ENCODE measurements at regions not wholly inside any gene's neighbourhood (a gene's known extent, or its start where the extent isn't known, plus 50 kb on each side); places are given as distances from the start of the nearest gene placed in this dataset.

DNA sequence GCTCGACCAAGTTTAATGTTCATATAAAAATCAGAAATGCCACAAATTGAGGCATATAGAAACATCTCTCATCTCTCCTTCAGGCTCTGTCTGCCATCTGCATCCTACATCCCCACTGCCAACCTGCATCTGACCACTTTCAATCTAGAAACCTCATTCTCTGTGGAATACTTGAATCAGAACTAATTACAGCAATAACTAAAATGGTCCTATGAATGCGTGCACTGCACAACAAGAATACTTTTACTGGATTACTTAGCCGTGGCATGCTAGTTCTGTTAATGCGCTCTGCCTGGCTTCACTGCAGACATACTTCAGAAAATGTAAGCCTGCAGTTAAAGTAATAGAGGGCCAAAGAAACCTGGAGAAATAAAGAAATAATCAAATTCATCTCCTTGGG lies 89.8 kb upstream of the NR5A2 start:
- no peaks in the 10 kb centered on the region for H3K27me3 ChIP-seq (ENCODE audit: control insufficient read depth, insufficient read depth, low read length, poor library complexity, severe bottlenecking)
- 91 to 100% methylated on average over 4 of the region's 4 CpGs for WGBS, 2 experiments (ENCODE audit: insufficient coverage in 1 of 2, insufficient read length in 1 of 2)
- no peaks in the 10 kb centered on the region for H3K36me3 ChIP-seq (ENCODE audit: control insufficient read depth, insufficient read depth, low read length)
- no peak overlapping the region for H3K9ac ChIP-seq (ENCODE audit: extremely low read depth, low read length, poor library complexity, severe bottlenecking)
- H3K27me3 Mint-ChIP-seq (ENCODE audit: insufficient read depth), result no peaks in the 10 kb centered on the region
- no peaks in the 10 kb centered on the region for H3K4me1 ChIP-seq (ENCODE audit: control insufficient read depth, insufficient read depth, low read length)
- no peak overlapping the region for H3K27ac ChIP-seq (ENCODE audit: low read depth, low read length)
- H3K36me3 Mint-ChIP-seq (ENCODE audit: low read depth), result no peaks in the 10 kb centered on the region
- TF ChIP-seq, protein P1, sequence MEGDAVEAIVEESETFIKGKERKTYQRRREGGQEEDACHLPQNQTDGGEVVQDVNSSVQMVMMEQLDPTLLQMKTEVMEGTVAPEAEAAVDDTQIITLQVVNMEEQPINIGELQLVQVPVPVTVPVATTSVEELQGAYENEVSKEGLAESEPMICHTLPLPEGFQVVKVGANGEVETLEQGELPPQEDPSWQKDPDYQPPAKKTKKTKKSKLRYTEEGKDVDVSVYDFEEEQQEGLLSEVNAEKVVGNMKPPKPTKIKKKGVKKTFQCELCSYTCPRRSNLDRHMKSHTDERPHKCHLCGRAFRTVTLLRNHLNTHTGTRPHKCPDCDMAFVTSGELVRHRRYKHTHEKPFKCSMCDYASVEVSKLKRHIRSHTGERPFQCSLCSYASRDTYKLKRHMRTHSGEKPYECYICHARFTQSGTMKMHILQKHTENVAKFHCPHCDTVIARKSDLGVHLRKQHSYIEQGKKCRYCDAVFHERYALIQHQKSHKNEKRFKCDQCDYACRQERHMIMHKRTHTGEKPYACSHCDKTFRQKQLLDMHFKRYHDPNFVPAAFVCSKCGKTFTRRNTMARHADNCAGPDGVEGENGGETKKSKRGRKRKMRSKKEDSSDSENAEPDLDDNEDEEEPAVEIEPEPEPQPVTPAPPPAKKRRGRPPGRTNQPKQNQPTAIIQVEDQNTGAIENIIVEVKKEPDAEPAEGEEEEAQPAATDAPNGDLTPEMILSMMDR (conservative IDR thresholded peaks at IDR 0.05), result no peak
- no peak for DNase-seq
- no peak overlapping the region for H3K27ac Mint-ChIP-seq
- no peaks in the 10 kb centered on the region for H3K4me1 Mint-ChIP-seq
- no peaks in the 10 kb centered on the region for H3K9me3 Mint-ChIP-seq
- H3K4me3 Mint-ChIP-seq, result no peak overlapping the region
- H3K4me3 ChIP-seq (ENCODE audit: low read length), result no peak overlapping the region
- no peaks in the 10 kb centered on the region for H3K9me3 ChIP-seq (ENCODE audit: control insufficient read depth, low read length)

DNA sequence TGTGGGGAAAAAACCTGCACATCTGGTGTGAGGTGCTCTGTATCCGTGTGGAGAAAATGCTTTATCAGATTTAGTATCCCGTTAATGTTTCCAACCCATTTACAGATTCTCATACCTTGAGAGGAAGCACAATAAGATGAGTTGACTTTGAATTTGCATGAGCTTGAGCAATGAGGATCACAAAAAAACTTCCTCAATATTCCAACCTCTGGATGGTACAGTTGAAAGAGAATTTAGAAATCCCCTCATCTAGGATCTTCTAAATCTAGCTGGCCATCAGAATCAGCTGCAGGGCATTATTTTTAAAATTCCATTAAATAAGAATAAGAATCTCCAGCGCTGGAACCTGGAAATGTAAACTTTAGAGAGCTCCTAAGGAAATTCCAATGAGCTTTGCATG lies 82.5 kb upstream of the NR5A2 start:
- H3K9me3 ChIP-seq (ENCODE audit: control insufficient read depth, low read length), result no peaks in the 10 kb centered on the region
- H3K9ac ChIP-seq (ENCODE audit: extremely low read depth, low read length, poor library complexity, severe bottlenecking), result no peak overlapping the region
- H3K4me1 ChIP-seq (ENCODE audit: control insufficient read depth, insufficient read depth, low read length), result no peaks in the 10 kb centered on the region
- no peak overlapping the region for H3K4me3 ChIP-seq (ENCODE audit: low read length)
- peaks cover 10% of the 10 kb centered on the region for H3K4me1 Mint-ChIP-seq
- H3K27me3 Mint-ChIP-seq (ENCODE audit: insufficient read depth), result no peaks in the 10 kb centered on the region
- no peaks in the 10 kb centered on the region for H3K9me3 Mint-ChIP-seq
- 77% methylated on average over 3 of the region's 3 CpGs; no CpG with 5 or more reads in 1 of the 2 experiments for WGBS, 2 experiments (ENCODE audit: insufficient coverage in 1 of 2, insufficient read length in 1 of 2)
- no peaks in the 10 kb centered on the region for H3K36me3 Mint-ChIP-seq (ENCODE audit: low read depth)
- no peaks in the 10 kb centered on the region for H3K27me3 ChIP-seq (ENCODE audit: control insufficient read depth, insufficient read depth, low read length, poor library complexity, severe bottlenecking)
- no peak overlapping the region for H3K27ac ChIP-seq (ENCODE audit: low read depth, low read length)
- H3K36me3 ChIP-seq (ENCODE audit: control insufficient read depth, insufficient read depth, low read length), result no peaks in the 10 kb centered on the region
- TF ChIP-seq, protein P1 (conservative IDR thresholded peaks at IDR 0.05), result no peak
- DNase-seq, result no peak
- no peak overlapping the region for H3K27ac Mint-ChIP-seq
- no peak overlapping the region for H3K4me3 Mint-ChIP-seq

GRCh38 chr1:199945591-199945990 lies 81.9 kb upstream of the NR5A2 start:
- H3K36me3 ChIP-seq (ENCODE audit: control insufficient read depth, insufficient read depth, low read length), result no peaks in the 10 kb centered on the region
- Mint-ChIP-seq H3K36me3 (ENCODE audit: low read depth) (no peaks in the 10 kb centered on the region), H3K27me3 (ENCODE audit: insufficient read depth) (no peaks in the 10 kb centered on the region), H3K9me3 (no peaks in the 10 kb centered on the region), H3K4me3 (no peak overlapping the region), H3K4me1 (peaks cover 10% of the 10 kb centered on the region), H3K27ac (no peak overlapping the region)
- no peak overlapping the region for H3K4me3 ChIP-seq (ENCODE audit: low read length)
- no peaks in the 10 kb centered on the region for H3K9me3 ChIP-seq (ENCODE audit: control insufficient read depth, low read length)
- no peak overlapping the region for H3K9ac ChIP-seq (ENCODE audit: extremely low read depth, low read length, poor library complexity, severe bottlenecking)
- DNase-seq, result no peak
- no peaks in the 10 kb centered on the region for H3K4me1 ChIP-seq (ENCODE audit: control insufficient read depth, insufficient read depth, low read length)
- TF ChIP-seq, protein P1 (conservative IDR thresholded peaks at IDR 0.05), result no peak
- H3K27ac ChIP-seq (ENCODE audit: low read depth, low read length), result no peak overlapping the region
- 63 to 68% methylated on average over 1 of the region's 1 CpG for WGBS, 2 experiments (ENCODE audit: insufficient coverage in 1 of 2, insufficient read length in 1 of 2)
- H3K27me3 ChIP-seq (ENCODE audit: control insufficient read depth, insufficient read depth, low read length, poor library complexity, severe bottlenecking), result no peaks in the 10 kb centered on the region

Data from endodermal cell (in vitro differentiated cells).